ENCODE measurements at regions not wholly inside any gene's neighbourhood (a gene's known extent, or its start where the extent isn't known, plus 50 kb on each side); places are given as distances from the start of the nearest gene placed in this dataset.

DNA sequence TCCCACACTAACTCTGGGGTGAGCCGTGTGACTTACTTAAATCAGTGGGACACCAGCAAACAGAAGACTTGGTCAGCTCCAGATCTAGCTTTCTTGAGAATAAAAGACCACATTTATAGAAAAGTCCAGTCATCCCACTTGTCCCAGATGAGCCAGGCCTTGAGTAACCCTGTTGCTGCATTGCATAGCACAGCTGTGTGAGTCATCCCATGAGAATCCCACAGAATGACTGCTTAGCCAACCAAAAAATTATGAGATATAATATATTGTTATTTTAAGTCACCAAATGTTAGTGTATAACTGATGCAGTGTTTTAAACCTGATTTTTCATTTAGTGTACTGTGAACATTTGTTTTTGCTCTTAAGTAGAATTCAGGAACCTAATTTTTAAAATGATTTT, 94.2 kb upstream of the FSHR start:
- intact Hi-C loops (cut with micrococcal nuclease; ENCODE audit: unreplicated experiment) = no loop called here
- H3K9me3 Mint-ChIP-seq (ENCODE audit: unreplicated experiment) = peaks cover 6% of the 10 kb centered on the region
- ChIA-PET CTCF (no interaction called here), POLR2A (no interaction called here)
- Histone ChIP-seq H3K4me1 (no peaks in the 10 kb centered on the region), H3K4me3 (ENCODE audit: low read depth, low read length) (no peak overlapping the region), H3K36me3 (ENCODE audit: control insufficient read depth, insufficient read depth, low read length) (no peaks in the 10 kb centered on the region), H3K9me3 (no peaks in the 10 kb centered on the region), H3K27me3 (replicated peaks; ENCODE audit: control insufficient read depth, insufficient read depth, low read length) (no peaks in the 10 kb centered on the region)
- TF ChIP-seq, protein P1, sequence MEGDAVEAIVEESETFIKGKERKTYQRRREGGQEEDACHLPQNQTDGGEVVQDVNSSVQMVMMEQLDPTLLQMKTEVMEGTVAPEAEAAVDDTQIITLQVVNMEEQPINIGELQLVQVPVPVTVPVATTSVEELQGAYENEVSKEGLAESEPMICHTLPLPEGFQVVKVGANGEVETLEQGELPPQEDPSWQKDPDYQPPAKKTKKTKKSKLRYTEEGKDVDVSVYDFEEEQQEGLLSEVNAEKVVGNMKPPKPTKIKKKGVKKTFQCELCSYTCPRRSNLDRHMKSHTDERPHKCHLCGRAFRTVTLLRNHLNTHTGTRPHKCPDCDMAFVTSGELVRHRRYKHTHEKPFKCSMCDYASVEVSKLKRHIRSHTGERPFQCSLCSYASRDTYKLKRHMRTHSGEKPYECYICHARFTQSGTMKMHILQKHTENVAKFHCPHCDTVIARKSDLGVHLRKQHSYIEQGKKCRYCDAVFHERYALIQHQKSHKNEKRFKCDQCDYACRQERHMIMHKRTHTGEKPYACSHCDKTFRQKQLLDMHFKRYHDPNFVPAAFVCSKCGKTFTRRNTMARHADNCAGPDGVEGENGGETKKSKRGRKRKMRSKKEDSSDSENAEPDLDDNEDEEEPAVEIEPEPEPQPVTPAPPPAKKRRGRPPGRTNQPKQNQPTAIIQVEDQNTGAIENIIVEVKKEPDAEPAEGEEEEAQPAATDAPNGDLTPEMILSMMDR (IDR thresholded peaks at IDR 0.05; ENCODE audit: insufficient read depth in 1 of 2, low read depth in 1 of 2, low read length in 1 of 2, severe bottlenecking in 1 of 2, unreplicated experiment in 1 of 2) = no peak
- BruUV-seq (replicated peaks) = no TSS peak
- H3K27me3 Mint-ChIP-seq (ENCODE audit: insufficient read depth, unreplicated experiment) = no peaks in the 10 kb centered on the region
- no peak for DNase-seq
- H3K36me3 Mint-ChIP-seq (ENCODE audit: insufficient read depth, unreplicated experiment) = no peaks in the 10 kb centered on the region
- no peak overlapping the region for H3K4me3 Mint-ChIP-seq (ENCODE audit: unreplicated experiment)
- H3K4me1 Mint-ChIP-seq (ENCODE audit: low read depth, unreplicated experiment) = no peaks in the 10 kb centered on the region
- H3K27ac Mint-ChIP-seq (ENCODE audit: unreplicated experiment) = no peak overlapping the region

DNA sequence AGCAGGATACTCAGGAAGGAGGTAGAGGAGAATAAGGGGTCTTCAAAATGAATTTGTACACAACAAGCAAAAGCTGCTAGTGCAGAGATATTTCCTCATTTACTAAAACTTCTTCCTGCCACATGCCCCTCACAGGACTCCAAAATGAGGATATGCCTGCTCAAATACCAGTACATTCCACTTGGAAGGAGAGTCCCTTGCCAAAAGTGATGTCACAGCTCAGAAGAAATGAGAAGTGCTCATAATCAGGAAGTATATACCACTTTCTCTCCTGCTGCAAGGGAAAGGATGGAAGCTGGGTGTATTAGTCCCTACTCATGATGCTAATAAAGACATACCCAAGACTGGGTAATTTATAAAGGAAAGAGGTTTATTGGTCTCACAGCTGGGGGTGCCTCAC, 87.7 kb upstream of the FSHR start:
- CTCF ChIA-PET = no interaction called here
- Mint-ChIP-seq H3K4me3 (ENCODE audit: unreplicated experiment) (no peak overlapping the region), H3K27me3 (ENCODE audit: insufficient read depth, unreplicated experiment) (no peaks in the 10 kb centered on the region), H3K27ac (ENCODE audit: unreplicated experiment) (no peak overlapping the region), H3K9me3 (ENCODE audit: unreplicated experiment) (peaks cover 6% of the 10 kb centered on the region), H3K4me1 (ENCODE audit: low read depth, unreplicated experiment) (no peaks in the 10 kb centered on the region), H3K36me3 (ENCODE audit: insufficient read depth, unreplicated experiment) (no peaks in the 10 kb centered on the region)
- no TSS peak for BruUV-seq (replicated peaks)
- POLR2A ChIA-PET = no interaction called here
- Histone ChIP-seq H3K36me3 (ENCODE audit: control insufficient read depth, insufficient read depth, low read length) (no peaks in the 10 kb centered on the region), H3K9me3 (0 out of 2 replicates have a peak, but pooled peaks cover 3% of the 10 kb centered on the region), H3K4me3 (ENCODE audit: low read depth, low read length) (no peak overlapping the region), H3K4me1 (no peaks in the 10 kb centered on the region), H3K27me3 (replicated peaks; ENCODE audit: control insufficient read depth, insufficient read depth, low read length) (no peaks in the 10 kb centered on the region)
- TF ChIP-seq, protein P1 (IDR thresholded peaks at IDR 0.05; ENCODE audit: insufficient read depth in 1 of 2, low read depth in 1 of 2, low read length in 1 of 2, severe bottlenecking in 1 of 2, unreplicated experiment in 1 of 2) = no peak
- intact Hi-C loops (cut with micrococcal nuclease; ENCODE audit: unreplicated experiment) = no loop called here
- DNase-seq = no peak

DNA sequence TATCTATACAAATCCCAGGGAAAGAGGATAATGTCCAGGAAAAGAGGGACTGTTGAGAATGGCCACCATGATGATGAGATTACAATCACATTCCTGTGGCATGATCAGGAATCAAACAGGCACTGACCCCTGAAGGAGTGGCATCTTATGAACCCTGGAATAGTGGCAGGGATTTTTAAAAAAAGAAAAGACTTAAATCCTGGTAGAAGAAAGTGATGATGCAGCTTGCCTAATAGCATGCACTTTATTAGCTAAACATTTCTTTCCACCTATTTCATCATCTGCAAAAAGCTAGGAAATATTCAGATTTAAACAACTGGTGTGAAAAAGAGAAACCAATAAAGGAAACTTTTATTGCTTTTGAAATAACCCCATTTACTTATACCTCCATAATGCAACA, 87.2 kb upstream of the FSHR start:
- Histone ChIP-seq H3K9me3 (0 out of 2 replicates have a peak, but pooled peaks cover 3% of the 10 kb centered on the region), H3K4me1 (no peaks in the 10 kb centered on the region), H3K27me3 (replicated peaks; ENCODE audit: control insufficient read depth, insufficient read depth, low read length) (no peaks in the 10 kb centered on the region), H3K36me3 (ENCODE audit: control insufficient read depth, insufficient read depth, low read length) (no peaks in the 10 kb centered on the region), H3K4me3 (ENCODE audit: low read depth, low read length) (no peak overlapping the region)
- TF ChIP-seq, protein P1 (IDR thresholded peaks at IDR 0.05; ENCODE audit: insufficient read depth in 1 of 2, low read depth in 1 of 2, low read length in 1 of 2, severe bottlenecking in 1 of 2, unreplicated experiment in 1 of 2) = no peak
- Mint-ChIP-seq H3K27ac (ENCODE audit: unreplicated experiment) (no peak overlapping the region), H3K4me3 (ENCODE audit: unreplicated experiment) (no peak overlapping the region), H3K36me3 (ENCODE audit: insufficient read depth, unreplicated experiment) (no peaks in the 10 kb centered on the region), H3K4me1 (ENCODE audit: low read depth, unreplicated experiment) (no peaks in the 10 kb centered on the region), H3K27me3 (ENCODE audit: insufficient read depth, unreplicated experiment) (no peaks in the 10 kb centered on the region), H3K9me3 (ENCODE audit: unreplicated experiment) (peaks cover 6% of the 10 kb centered on the region)
- CTCF ChIA-PET = no interaction called here
- intact Hi-C loops (cut with micrococcal nuclease; ENCODE audit: unreplicated experiment) = no loop called here
- DNase-seq = no peak
- POLR2A ChIA-PET = no interaction called here
- no TSS peak for BruUV-seq (replicated peaks)
